Midbrain (tissue), 1 donor: ENCODE measurements at regions not wholly inside any gene's neighbourhood (a gene's known extent, or its start where the extent isn't known, plus 50 kb on each side); places are given as distances from the start of the nearest gene placed in this dataset.

ENCODE experiments used
- DNase-seq: peaks from one replicate; lab custom pipeline; 2025; lab: John Stamatoyannopoulos, UW

- no peak for DNase-seq
Observed at GRCh38 chr10:127797339-127797738, 60.4 kb downstream of the FOXI2 start.

- DNase-seq, result no peak
Observed at GRCh38 chr10:127798111-127798510, 61.1 kb downstream of the FOXI2 start.

- no peak for DNase-seq
Observed at GRCh38 chr10:127801302-127801701, 64.3 kb downstream of the FOXI2 start.

GRCh38 chr10:127802531-127803095 lies 65.6 kb downstream of the FOXI2 start:
- DNase-seq, result no peak

- no peak for DNase-seq
Observed at GRCh38 chr10:127804696-127805095, 67.7 kb downstream of the FOXI2 start.

- no peak for DNase-seq
Observed at GRCh38 chr10:127805950-127806349, 69.0 kb downstream of the FOXI2 start.

- no peak for DNase-seq
Observed at GRCh38 chr10:127812041-127812440, 75.1 kb downstream of the FOXI2 start.

GRCh38 chr10:127813290-127813689 lies 76.3 kb downstream of the FOXI2 start:
- peak; percentile 14 for DNase-seq

- DNase-seq, result no peak
Observed at GRCh38 chr10:127815147-127815546, 77.6 kb downstream of the CLRN3 start.

GRCh38 chr10:127824826-127825225 lies 67.9 kb downstream of the CLRN3 start:
- no peak for DNase-seq

GRCh38 chr10:127826154-127826725 lies 66.5 kb downstream of the CLRN3 start:
- no peak for DNase-seq

GRCh38 chr10:127827354-127828140 lies 65.2 kb downstream of the CLRN3 start:
- DNase-seq, result no peak
